Neural cell (in vitro differentiated cells): ENCODE measurements at regions not wholly inside any gene's neighbourhood (a gene's known extent, or its start where the extent isn't known, plus 50 kb on each side); places are given as distances from the start of the nearest gene placed in this dataset.

Experiments
- H2AFZ ChIP-seq: fragments of 200-600, 300-800 bp; sonication (generic), shearing (Covaris generic); 2 replicates; pipeline ENCODE4 v1.6.0; 2014; ENCODE audit warnings: low read depth, mild to moderate bottlenecking, antibody characterized with exemption, low read length, moderate library complexity
- H3F3A ChIP-seq: fragments of 200-600 bp; shearing (Covaris generic); 2 replicates; pipeline ENCODE4 v1.6.1; 2016; ENCODE audit warnings: mild to moderate bottlenecking, moderate library complexity, mixed read lengths, antibody characterized with exemption, low read length; ENCODE audit not compliant: insufficient read depth, poor library complexity, severe bottlenecking
- H3K27ac ChIP-seq: fragments of 200-600, 300-800 bp; sonication (generic), shearing (Covaris generic); 2 replicates; pipeline ENCODE4 v1.5.1; 2014; ENCODE audit warnings: mild to moderate bottlenecking, low read length, moderate library complexity
- H3K27me3 ChIP-seq: fragments of 300-800, 200-600 bp; sonication (generic), shearing (Covaris generic); 2 replicates; pipeline ENCODE4 v1.6.0; 2014; ENCODE audit warnings: mild to moderate bottlenecking, low read depth, low read length, moderate library complexity; ENCODE audit not compliant: insufficient read depth
- H3K36me3 ChIP-seq: fragments of 300-800, 200-600 bp; sonication (generic), shearing (Covaris generic); 2 replicates; pipeline ENCODE4 v1.5.1; 2014; ENCODE audit warnings: mild to moderate bottlenecking, antibody characterized with exemption, low read length, moderate library complexity; ENCODE audit not compliant: insufficient read depth
- H3K4me2 ChIP-seq: fragments of 300-800, 200-600 bp; sonication (generic), shearing (Covaris generic); 2 replicates; pipeline ENCODE4 v1.6.0; 2014; ENCODE audit warnings: mild to moderate bottlenecking, low read length
- H3K4me3 ChIP-seq: fragments of 300-800, 200-600 bp; sonication (generic), shearing (Covaris generic); 2 replicates; pipeline ENCODE4 v1.5.1; 2014; ENCODE audit warnings: mild to moderate bottlenecking, low read length, moderate library complexity
- H3K79me2 ChIP-seq: fragments of 200-600 bp; shearing (Covaris generic); replicated peaks from 2 replicates; pipeline ENCODE4 v1.6.0; 2014; ENCODE audit warnings: mild to moderate bottlenecking, low read length, moderate library complexity; ENCODE audit not compliant: insufficient read depth
- H3K9ac ChIP-seq: fragments of 300-800, 200-600 bp; sonication (generic), shearing (Covaris generic); 2 replicates; pipeline ENCODE4 v1.6.1; 2016; ENCODE audit warnings: mild to moderate bottlenecking, low read length, mixed read lengths
- H3K9me2 ChIP-seq: fragments of 200-600 bp; shearing (Covaris generic); 2 replicates; pipeline ENCODE4 v1.6.1; 2016; ENCODE audit warnings: mild to moderate bottlenecking, low read length, mixed read lengths; ENCODE audit not compliant: insufficient read depth
- H3K9me3 ChIP-seq: fragments of 200-600, 300-800 bp; sonication (generic), shearing (Covaris generic); 2 replicates; pipeline ENCODE4 v1.6.1; 2016; ENCODE audit warnings: mild to moderate bottlenecking, mixed run types, low read length, moderate library complexity, mixed read lengths
- H4K20me1 ChIP-seq: fragments of 200-600 bp; shearing (Covaris generic); 2 replicates; pipeline ENCODE4 v1.6.1; 2016; ENCODE audit warnings: mild to moderate bottlenecking, mixed run types; ENCODE audit not compliant: insufficient read depth
- CTCF ChIP-seq: fragments of 450-650 bp; IDR thresholded peaks from 2 replicates; pipeline ENCODE4 v1.5.1; 2014; ENCODE audit warnings: antibody characterized with exemption, mild to moderate bottlenecking, moderate library complexity; ENCODE audit not compliant: poor library complexity, severe bottlenecking
- EP300 ChIP-seq: fragments of 450-650 bp; conservative IDR thresholded peaks from 2 replicates; pipeline ENCODE4 v1.6.1; 2014; ENCODE audit warnings: antibody characterized with exemption, mild to moderate bottlenecking, moderate library complexity; ENCODE audit not compliant: poor library complexity, severe bottlenecking
- EZH2 ChIP-seq: fragments of 200-600, 300-800 bp; shearing (Covaris generic), sonication (generic); IDR thresholded peaks from 2 replicates; pipeline ENCODE4 v1.6.1; 2014; ENCODE audit warnings: antibody characterized with exemption, low read length, borderline replicate concordance, mild to moderate bottlenecking; ENCODE audit not compliant: insufficient read depth, poor library complexity, severe bottlenecking
- MXI1 ChIP-seq: fragments of 450-650 bp; conservative IDR thresholded peaks from 2 replicates; pipeline ENCODE4 v1.6.1; 2014; ENCODE audit warnings: antibody characterized with exemption, mild to moderate bottlenecking; ENCODE audit not compliant: poor library complexity, severe bottlenecking
- POLR2AphosphoS5 ChIP-seq: IDR thresholded peaks from 2 replicates; pipeline ENCODE4 v1.6.1; 2012
- RAD21 ChIP-seq: fragments of 450-650 bp; conservative IDR thresholded peaks from 2 replicates; pipeline ENCODE4 v1.6.1; 2014; ENCODE audit warnings: antibody characterized with exemption, mild to moderate bottlenecking, moderate library complexity
- REST ChIP-seq: IDR thresholded peaks from 2 replicates; pipeline ENCODE4 v1.6.1; 2012; ENCODE audit warnings: borderline replicate concordance
- SMC3 ChIP-seq: fragments of 450-650 bp; conservative IDR thresholded peaks from 2 replicates; pipeline ENCODE4 v1.6.1; 2014; ENCODE audit warnings: antibody characterized with exemption, mild to moderate bottlenecking, moderate library complexity; ENCODE audit not compliant: poor library complexity
- TAF1 ChIP-seq: IDR thresholded peaks from 2 replicates; pipeline ENCODE4 v1.6.1; 2012; ENCODE audit warnings: low read depth

- H3K4me2 ChIP-seq: no peak overlapping the region
- H3K36me3 ChIP-seq: no peaks in the 10 kb centered on the region
- TF ChIP-seq EP300: no peak
- TF ChIP-seq SMC3: no peak
- no peak for TF ChIP-seq TAF1
- no peak for TF ChIP-seq POLR2AphosphoS5
- TF ChIP-seq EZH2: no peak
- TF ChIP-seq MXI1: no peak
- TF ChIP-seq CTCF: no peak
- TF ChIP-seq REST: no peak
- TF ChIP-seq RAD21: no peak
- no peaks in the 10 kb centered on the region for H3K9me2 ChIP-seq
- no peaks in the 10 kb centered on the region for H3K9me3 ChIP-seq
- no peaks in the 10 kb centered on the region for H3K79me2 ChIP-seq
- H3K9ac ChIP-seq: no peak overlapping the region
- no peaks in the 10 kb centered on the region for H4K20me1 ChIP-seq
- no peak overlapping the region for H3K4me3 ChIP-seq
- no peak overlapping the region for H3K27ac ChIP-seq
- peaks cover 6% of the 10 kb centered on the region for H3K27me3 ChIP-seq
- H3F3A ChIP-seq: no peaks in the 10 kb centered on the region
- H2AFZ ChIP-seq: no peak overlapping the region
These were observed 436.7 kb downstream of the ZEB2 start for GRCh38 chr2:144083211-144083610.

- Histone ChIP-seq H4K20me1 (no peaks in the 10 kb centered on the region), H3K27me3 (peaks cover 6% of the 10 kb centered on the region), H3K9me3 (no peaks in the 10 kb centered on the region), H3K27ac (no peak overlapping the region), H3F3A (no peaks in the 10 kb centered on the region), H3K4me2 (no peak overlapping the region), H3K4me3 (no peak overlapping the region), H2AFZ (no peak overlapping the region), H3K36me3 (no peaks in the 10 kb centered on the region), H3K9ac (no peak overlapping the region), H3K79me2 (no peaks in the 10 kb centered on the region), H3K9me2 (no peaks in the 10 kb centered on the region)
- no peak for TF ChIP-seq TAF1
- no peak for TF ChIP-seq RAD21
- TF ChIP-seq EP300: no peak
These were observed 437.1 kb downstream of the ZEB2 start for GRCh38 chr2:144082777-144083176.

GRCh38 chr2:144082327-144082726 lies 437.6 kb downstream of the ZEB2 start:
- H2AFZ ChIP-seq: no peak overlapping the region
- H3K27ac ChIP-seq: no peak overlapping the region
- no peaks in the 10 kb centered on the region for H3K9me2 ChIP-seq
- no peak overlapping the region for H3K9ac ChIP-seq
- H3K27me3 ChIP-seq: peaks cover 6% of the 10 kb centered on the region
- TF ChIP-seq MXI1: no peak
- no peak for TF ChIP-seq TAF1
- no peak for TF ChIP-seq CTCF
- TF ChIP-seq REST: no peak
- TF ChIP-seq SMC3: no peak
- TF ChIP-seq RAD21: no peak
- no peak for TF ChIP-seq POLR2AphosphoS5
- TF ChIP-seq EZH2: no peak
- no peak for TF ChIP-seq EP300
- no peaks in the 10 kb centered on the region for H4K20me1 ChIP-seq
- H3K79me2 ChIP-seq: no peaks in the 10 kb centered on the region
- H3K4me2 ChIP-seq: no peak overlapping the region
- H3F3A ChIP-seq: no peaks in the 10 kb centered on the region
- no peaks in the 10 kb centered on the region for H3K36me3 ChIP-seq
- H3K9me3 ChIP-seq: no peaks in the 10 kb centered on the region
- H3K4me3 ChIP-seq: no peak overlapping the region
